Loucy (cell line): ENCODE measurements at regions not wholly inside any gene's neighbourhood (a gene's known extent, or its start where the extent isn't known, plus 50 kb on each side); places are given as distances from the start of the nearest gene placed in this dataset.

Experiments used
- EZH2phosphoT487 ChIP-seq: fragments of 200-600 bp; IDR thresholded peaks from 2 replicates; pipeline ENCODE4 v1.6.1; 2018; ENCODE audit warnings: antibody characterized with exemption, mild to moderate bottlenecking, moderate library complexity, borderline replicate concordance
- TF ChIP-seq, protein P1 (sequence below): fragments of 200-600 bp; sonication (generic); conservative IDR thresholded peaks from 2 replicates; pipeline ENCODE4 v1.5.1; 2014; ENCODE audit warnings: mild to moderate bottlenecking, antibody characterized with exemption, low read length

DNA sequence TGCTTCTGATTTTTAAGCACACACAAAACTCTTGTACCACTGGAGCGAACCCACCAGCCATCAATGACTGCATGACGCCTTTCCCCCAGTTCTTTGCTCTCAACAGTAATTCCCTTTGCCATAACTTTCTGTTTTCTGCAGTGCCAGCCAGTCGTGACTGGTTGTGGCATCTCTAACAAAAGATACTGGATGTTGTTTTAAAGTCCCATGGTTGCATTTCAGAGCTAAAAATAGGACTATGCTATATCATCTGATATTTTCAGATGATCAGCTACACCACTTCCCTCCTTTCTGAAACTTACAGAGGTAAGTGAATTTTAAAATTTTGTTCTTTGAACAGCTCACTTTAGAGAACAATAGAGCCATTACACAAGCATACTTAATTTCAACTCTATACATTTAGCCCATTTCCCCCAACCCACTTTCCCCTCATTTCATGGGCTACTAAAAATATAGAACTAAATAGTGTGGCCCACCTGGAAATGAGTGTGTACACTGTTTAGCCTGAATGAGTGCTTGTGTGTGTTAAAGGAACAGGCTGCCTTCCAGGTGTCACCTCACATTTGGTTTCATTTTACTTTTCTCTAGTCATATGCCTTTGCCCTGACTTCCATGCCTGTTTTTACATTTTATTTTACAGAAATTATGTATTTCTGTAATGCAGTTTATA is 136.9 kb upstream of the ZC3H12C start:
- no peak for TF ChIP-seq EZH2phosphoT487
- TF ChIP-seq, protein P1, sequence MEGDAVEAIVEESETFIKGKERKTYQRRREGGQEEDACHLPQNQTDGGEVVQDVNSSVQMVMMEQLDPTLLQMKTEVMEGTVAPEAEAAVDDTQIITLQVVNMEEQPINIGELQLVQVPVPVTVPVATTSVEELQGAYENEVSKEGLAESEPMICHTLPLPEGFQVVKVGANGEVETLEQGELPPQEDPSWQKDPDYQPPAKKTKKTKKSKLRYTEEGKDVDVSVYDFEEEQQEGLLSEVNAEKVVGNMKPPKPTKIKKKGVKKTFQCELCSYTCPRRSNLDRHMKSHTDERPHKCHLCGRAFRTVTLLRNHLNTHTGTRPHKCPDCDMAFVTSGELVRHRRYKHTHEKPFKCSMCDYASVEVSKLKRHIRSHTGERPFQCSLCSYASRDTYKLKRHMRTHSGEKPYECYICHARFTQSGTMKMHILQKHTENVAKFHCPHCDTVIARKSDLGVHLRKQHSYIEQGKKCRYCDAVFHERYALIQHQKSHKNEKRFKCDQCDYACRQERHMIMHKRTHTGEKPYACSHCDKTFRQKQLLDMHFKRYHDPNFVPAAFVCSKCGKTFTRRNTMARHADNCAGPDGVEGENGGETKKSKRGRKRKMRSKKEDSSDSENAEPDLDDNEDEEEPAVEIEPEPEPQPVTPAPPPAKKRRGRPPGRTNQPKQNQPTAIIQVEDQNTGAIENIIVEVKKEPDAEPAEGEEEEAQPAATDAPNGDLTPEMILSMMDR = no peak
